Dedifferentiated amniotic fluid mesenchymal stem cell (primary cell): ENCODE measurements at regions not wholly inside any gene's neighbourhood (a gene's known extent, or its start where the extent isn't known, plus 50 kb on each side); places are given as distances from the start of the nearest gene placed in this dataset.
"Not testable (repeated sequence)": the region's sequence is repeated elsewhere in the genome, so short reads cannot be mapped to it uniquely, and the experiment has no call there.

Experiments
- DNase-seq: peaks from one replicate; pipeline ENCODE4 v3.0.0-alpha.2; 2016; ENCODE audit errors: extremely low spot score

GRCh38 chr10:65269551-65269950 lies 1656.3 kb upstream of the LRRTM3 start:
- not testable (repeated sequence) for DNase-seq

DNA sequence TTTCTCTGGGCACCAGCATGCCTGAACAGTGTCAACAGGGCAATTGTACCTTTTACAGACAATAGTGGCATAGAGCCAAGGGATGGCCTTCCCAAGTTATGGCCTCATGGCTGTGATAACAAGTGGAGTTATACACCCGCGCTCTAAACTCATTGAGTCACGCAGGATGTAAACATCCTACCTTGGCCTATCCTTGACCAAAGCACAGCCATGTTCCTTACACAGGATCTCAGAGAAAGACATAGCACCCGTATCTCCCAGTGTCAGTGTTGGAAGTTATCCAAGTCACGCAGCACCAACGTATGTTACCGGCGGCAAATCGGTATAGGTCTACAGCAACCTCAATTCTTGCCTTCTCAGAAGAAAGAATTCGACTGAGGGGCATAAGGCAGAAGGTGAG lies 1654.9 kb upstream of the LRRTM3 start:
- DNase-seq: no peak

- DNase-seq: no peak
Measured at GRCh38 chr10:65273115-65273514, 1652.7 kb upstream of the LRRTM3 start.

GRCh38 chr10:65275296-65275695 lies 1650.5 kb upstream of the LRRTM3 start:
- no peak for DNase-seq

GRCh38 chr10:65284495-65285041 lies 1641.3 kb upstream of the LRRTM3 start:
- DNase-seq: no peak

GRCh38 chr10:65285726-65286125 lies 1640.1 kb upstream of the LRRTM3 start:
- not testable (repeated sequence) for DNase-seq

DNA sequence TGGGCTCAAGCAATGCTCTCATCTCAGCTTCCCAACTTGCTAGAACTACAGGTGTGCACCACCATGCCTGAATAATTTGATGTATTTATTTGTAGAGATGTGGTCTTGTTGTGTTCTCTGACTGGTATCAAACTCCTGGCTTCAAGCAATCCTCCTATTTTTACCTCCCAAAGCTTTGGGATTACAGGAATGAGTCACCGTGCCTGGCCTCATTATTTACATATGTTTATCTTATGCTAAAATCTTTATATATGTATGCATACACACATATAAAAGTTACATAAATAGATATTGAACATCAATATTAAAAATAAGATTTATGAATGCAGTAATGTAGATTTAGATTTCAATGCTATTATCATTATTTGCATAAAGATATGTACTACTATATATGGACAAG lies 1634.5 kb upstream of the LRRTM3 start:
- DNase-seq: no peak

GRCh38 chr10:65292551-65292950 lies 1633.3 kb upstream of the LRRTM3 start:
- no peak for DNase-seq

DNA sequence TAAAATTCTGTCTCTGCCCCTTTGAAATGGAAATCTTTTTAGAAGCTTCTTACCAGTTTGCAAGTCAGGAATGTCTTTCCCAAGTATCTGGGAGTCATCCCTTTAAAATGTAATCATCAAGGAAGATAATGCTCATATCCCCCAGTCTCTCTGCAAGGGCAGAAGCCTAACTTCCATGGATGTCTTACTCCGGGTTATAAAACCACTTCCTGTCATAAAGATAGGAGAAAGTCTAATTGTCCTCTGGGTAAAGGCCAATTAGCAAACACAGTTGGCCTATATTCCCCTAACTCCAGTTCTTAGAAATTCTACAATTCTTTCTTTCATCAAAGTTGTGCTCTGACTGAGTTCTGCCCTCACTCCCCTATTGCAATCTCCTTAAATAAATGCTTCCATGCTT lies 1631.5 kb upstream of the LRRTM3 start:
- DNase-seq: no peak

DNA sequence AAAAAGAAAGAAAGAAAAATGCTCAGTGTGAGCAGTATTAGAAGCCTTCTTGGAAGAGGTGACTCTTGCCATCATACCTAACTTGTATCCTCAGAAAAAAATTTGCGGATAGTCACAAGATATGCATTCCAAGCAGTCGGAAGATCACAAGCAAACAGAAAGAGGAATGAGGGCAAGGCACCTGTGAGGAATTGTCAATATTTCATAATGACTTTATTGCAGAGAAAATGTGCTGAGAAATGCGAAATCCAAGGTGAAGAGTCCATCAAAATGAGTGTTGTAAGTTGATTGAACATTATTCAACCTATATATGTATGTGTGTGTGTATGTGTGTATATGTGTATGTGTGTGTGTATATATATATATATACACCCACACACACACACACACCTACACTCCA lies 1624.7 kb upstream of the LRRTM3 start:
- no peak for DNase-seq

- DNase-seq: no peak
Measured at GRCh38 chr10:65306201-65306600, 1619.6 kb upstream of the LRRTM3 start.

DNA sequence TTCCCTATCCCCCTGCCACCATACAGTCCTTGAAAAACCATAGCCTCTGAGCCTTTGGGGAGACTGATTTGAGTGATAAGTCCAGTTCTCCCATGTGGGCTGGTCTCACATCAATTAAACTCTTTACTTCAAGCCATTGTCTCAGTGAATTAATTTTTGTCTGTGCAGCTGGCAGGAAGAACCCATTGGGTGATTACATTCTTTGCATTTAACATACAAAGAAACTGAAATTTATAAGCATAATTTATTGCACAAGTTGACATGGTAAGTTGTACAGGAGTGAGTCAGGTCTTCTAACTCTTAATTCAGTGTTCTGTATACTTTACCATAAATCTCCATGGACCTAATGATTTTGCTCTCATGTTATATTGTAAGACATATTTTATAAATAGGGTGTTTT lies 1613.0 kb upstream of the LRRTM3 start:
- no peak for DNase-seq

DNA sequence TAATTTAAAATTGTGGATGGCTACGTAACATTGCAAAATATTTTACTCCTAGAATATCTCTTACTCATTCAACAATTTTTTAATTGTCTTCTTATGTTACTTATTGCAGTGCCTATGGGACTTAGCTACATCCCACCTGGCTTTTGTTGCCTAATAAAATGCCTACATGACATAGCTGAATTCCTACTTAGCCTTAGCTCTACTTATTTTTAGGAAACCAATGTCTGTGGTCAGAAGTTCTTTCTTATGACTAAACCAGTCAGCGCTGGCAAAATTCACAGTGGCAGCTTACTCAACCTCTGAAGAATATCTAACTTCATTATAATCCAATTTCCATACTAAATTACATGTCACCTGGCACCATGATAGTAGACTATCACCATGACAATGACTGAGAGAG lies 1612.4 kb upstream of the LRRTM3 start:
- DNase-seq: no peak

- no peak for DNase-seq
Measured at GRCh38 chr10:65314253-65314652, 1611.6 kb upstream of the LRRTM3 start.

- DNase-seq: no peak
Measured at GRCh38 chr10:65319493-65319892, 1606.3 kb upstream of the LRRTM3 start.

GRCh38 chr10:65320236-65321026 lies 1605.4 kb upstream of the LRRTM3 start:
- DNase-seq: no peak

GRCh38 chr10:65323802-65324201 lies 1602.0 kb upstream of the LRRTM3 start:
- no peak for DNase-seq

DNA sequence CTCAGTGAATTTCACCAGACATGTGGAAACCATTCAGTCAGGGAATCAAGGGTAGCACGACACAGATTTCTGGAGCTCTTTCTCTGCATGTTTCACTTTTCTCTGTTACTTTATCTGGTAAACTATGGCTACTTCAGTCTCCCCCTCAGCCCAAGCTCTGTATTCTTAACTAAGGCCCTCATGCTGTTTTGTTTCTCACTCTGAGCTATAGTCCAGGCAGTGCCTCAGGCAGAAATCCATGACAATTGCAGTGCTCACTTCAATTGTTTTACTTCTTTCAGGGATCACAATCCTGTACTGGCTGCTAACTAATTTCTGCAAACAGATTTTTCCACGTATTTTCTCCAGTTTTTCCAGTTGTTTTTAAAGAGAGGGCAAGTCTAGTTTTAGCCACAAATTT lies 1599.9 kb upstream of the LRRTM3 start:
- no peak for DNase-seq

DNA sequence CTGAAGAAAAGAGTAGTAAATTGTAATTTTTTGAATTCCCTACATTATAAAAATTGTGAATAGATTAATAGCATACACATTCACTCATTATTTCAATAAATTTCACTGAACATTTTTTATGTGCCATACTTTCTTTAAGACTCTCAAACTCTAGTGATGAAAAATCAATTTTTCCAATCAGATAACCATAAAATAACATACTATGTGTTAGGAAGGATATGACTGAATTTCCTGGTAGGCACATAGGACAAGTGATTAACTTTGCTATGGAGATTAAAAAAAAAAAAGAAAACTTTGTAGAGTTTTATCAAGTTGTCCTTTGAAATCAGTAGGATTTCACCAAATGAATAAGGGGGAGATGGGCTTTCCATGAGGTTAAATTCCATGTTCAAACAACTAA lies 1597.3 kb upstream of the LRRTM3 start:
- no peak for DNase-seq

DNA sequence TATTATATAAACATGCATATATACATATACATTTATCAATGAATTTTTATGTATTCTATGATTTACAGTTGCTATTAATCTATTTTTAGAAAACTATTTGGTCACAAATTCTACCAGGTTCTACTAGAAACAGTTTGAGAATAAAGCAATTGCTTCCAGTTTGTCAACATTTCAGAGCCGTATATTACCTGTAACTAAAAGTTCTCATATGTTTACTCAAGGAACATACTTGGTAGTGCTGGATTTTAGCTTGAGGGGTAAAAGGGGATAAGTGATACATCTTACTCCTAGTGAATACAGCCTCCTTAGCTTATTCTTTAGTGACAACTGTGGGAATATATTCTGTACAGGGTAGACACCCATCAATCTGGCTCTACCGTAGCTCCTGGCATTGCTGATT lies 1590.5 kb upstream of the LRRTM3 start:
- no peak for DNase-seq

DNA sequence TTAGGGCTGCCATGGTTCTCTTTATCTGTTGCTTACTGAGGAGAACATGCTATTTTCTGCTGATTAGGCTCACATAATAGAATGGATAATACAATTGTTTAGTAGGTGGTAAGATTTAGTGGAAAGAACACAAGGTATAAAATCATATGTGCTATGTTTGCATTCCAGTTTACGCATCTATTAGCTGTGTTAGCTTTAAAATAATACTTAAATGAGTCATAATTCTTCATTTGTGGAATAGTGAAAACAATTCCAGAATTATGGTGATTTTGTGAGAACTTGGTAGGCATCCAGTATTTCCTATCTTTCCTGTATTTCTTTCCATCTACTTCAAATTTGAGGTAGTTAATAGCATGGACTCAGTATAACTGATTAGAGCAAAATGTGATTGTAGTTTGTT lies 1585.5 kb upstream of the LRRTM3 start:
- no peak for DNase-seq

DNA sequence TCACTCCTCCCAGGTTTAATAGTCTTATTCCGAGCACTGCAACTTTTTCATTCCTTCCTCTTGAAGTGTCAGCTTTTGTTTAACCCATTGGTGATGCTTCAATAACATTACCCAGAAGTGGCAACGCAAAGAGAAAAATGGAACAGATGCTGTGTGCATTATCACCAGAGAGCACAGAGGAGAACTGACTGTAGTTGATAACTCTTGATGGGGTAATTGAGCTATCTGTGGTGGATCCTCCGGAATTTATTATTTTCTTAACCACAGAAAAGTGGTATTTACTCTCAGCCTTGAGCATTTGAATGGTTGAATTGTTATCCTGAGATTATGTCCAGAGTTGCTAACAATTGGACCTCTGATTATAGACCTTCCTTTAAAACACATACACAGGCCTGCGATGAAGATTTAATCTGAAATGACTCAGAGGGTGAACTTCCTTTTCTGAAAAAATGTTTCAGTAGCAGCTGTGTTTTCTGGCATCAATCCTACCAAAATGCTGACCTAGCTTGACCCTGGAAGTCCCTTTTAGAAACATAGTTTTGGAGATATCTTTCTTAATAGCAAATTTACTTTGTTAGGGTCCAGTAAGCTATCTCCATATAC lies 1584.4 kb upstream of the LRRTM3 start:
- DNase-seq: no peak

DNA sequence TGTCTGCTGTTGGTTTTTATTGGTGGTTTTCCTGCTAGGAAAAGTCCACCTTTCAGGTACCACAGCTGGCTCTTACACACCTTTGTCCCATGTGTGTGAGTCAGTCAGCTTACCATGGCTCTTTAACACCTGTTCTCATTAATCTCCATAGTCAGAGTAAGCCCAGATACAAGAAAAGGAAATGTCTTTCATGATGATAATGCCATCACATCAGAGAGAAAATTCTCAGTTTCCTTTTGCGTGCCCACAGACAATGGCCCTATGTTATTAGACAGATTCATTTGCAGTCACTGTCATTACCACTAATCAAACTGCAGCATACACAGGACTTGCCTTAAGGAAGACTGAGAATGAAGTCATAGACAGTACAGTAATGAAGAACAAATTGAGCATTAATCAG lies 1583.6 kb upstream of the LRRTM3 start:
- DNase-seq: no peak
